Gastroesophageal sphincter (tissue), 4 donors: ENCODE measurements at regions not wholly inside any gene's neighbourhood (a gene's known extent, or its start where the extent isn't known, plus 50 kb on each side); places are given as distances from the start of the nearest gene placed in this dataset.

Experiments used
- ATAC-seq: fragments of 150-250 bp; one replicate; pipeline ENCODE4 v1.9.1; 2016; ENCODE audit warnings: mild to moderate bottlenecking, moderate library complexity
- H3K27ac ChIP-seq, 4 donors: fragments of 200-600 bp; sonication (generic) in 3 of 4; 1 replicate in 3 of 4; 2 replicates in 1 of 4; pipeline ENCODE4 v1.5.1; 2016 to 2019
- H3K27me3 ChIP-seq: fragments of 200-600 bp; sonication (generic); one replicate; pipeline ENCODE4 v1.5.1; 2019
- H3K36me3 ChIP-seq, 2 donors: fragments of 200-600 bp; sonication (generic); one replicate each; pipeline ENCODE4 v1.5.1; 2019; ENCODE audit warnings: control low read depth in 1 of 2
- H3K4me1 ChIP-seq, 3 donors: fragments of 200-600 bp; sonication (generic); 1 replicate in 2 of 3; 2 replicates in 1 of 3; pipeline ENCODE4 v1.5.1; 2016 to 2019; ENCODE audit warnings: control low read depth in 2 of 3
- H3K4me3 ChIP-seq, 2 donors: fragments of 200-600 bp; sonication (generic); one replicate each; pipeline ENCODE4 v1.5.1; 2019; ENCODE audit warnings: mild to moderate bottlenecking in 1 of 2, moderate library complexity in 1 of 2
- H3K9me3 ChIP-seq, 3 donors: fragments of 200-600 bp; sonication (generic); one replicate each; pipeline ENCODE4 v1.5.1; 2017 to 2019; ENCODE audit warnings: control low read depth in 2 of 3
- CTCF ChIP-seq, 4 experiments: fragments of 200-600 bp in 2 of 4; fragments of 450-650 bp in 2 of 4; sonication (generic) in 1 of 4; IDR thresholded peaks; one replicate each; pipeline ENCODE4 v1.5.1; 2017 to 2019; ENCODE audit warnings: antibody characterized with exemption in 4 of 4, mild to moderate bottlenecking in 2 of 4, moderate library complexity in 2 of 4
- EP300 ChIP-seq: sonication (generic); formaldehyde crosslinking; IDR thresholded peaks from one replicate; pipeline ENCODE4 v1.6.1; 2017; ENCODE audit warnings: antibody characterized with exemption, mild to moderate bottlenecking
- POLR2A ChIP-seq, 2 donors: fragments of 450-650 bp; IDR thresholded peaks; one replicate each; pipeline ENCODE4 v1.6.1; 2017; ENCODE audit warnings: antibody characterized with exemption in 2 of 2, mild to moderate bottlenecking in 2 of 2, moderate library complexity in 1 of 2
- POLR2AphosphoS5 ChIP-seq: sonication (generic); formaldehyde crosslinking; IDR thresholded peaks from one replicate; pipeline ENCODE4 v1.6.1; 2017; ENCODE audit warnings: antibody characterized with exemption
- WGBS, 2 donors: methylation state at CpG; one replicate each; pipeline ENCODE4 v1.1.5; 2018; ENCODE audit warnings: low coverage in 1 of 2; 5-methylcytosine and 5-hydroxymethylcytosine counted together

DNA sequence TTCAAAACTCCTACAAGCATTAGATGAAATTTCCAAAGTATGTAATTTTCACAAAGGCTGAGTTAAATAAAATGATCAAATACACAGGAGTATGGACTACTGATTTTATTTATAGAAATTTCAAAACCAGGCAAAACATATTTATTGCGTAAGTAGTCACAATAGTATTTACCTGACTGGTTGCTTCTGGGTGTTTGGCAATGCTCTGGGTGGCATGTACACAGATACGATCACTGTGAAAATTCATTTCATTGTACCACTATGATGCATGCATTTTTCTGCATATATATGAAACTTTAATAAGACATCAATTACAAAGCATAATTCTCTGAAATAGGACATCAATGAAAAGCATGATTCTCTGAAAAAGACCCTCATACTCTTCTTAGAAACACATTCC lies 384.2 kb downstream of the TLL1 start:
- no peaks in the 10 kb centered on the region for H3K9me3 ChIP-seq
- ATAC-seq: no peak
- H3K4me3 ChIP-seq: no peak overlapping the region
- no peaks in the 10 kb centered on the region for H3K4me1 ChIP-seq
- H3K36me3 ChIP-seq: no peaks in the 10 kb centered on the region
- TF ChIP-seq CTCF (IDR thresholded peaks at IDR 0.05) (no peak), POLR2AphosphoS5 (no peak), EP300 (no peak), POLR2A (IDR thresholded peaks at IDR 0.05) (no peak)
- 83 to 84% methylated on average over 2 of the region's 2 CpGs for whole genome bisulfite sequencing, 2 donors
- H3K27me3 ChIP-seq: no peaks in the 10 kb centered on the region
- no peak overlapping the region for H3K27ac ChIP-seq

- Histone ChIP-seq H3K27me3 (no peaks in the 10 kb centered on the region), H3K4me3 (no peak overlapping the region), H3K9me3 (no peaks in the 10 kb centered on the region), H3K27ac (no peak overlapping the region), H3K4me1 (no peaks in the 10 kb centered on the region), H3K36me3 (no peaks in the 10 kb centered on the region)
- no peak for TF ChIP-seq POLR2AphosphoS5
- no peak for TF ChIP-seq POLR2A (IDR thresholded peaks at IDR 0.05)
- no peak for TF ChIP-seq CTCF (IDR thresholded peaks at IDR 0.05)
- TF ChIP-seq EP300: no peak
- no peak for ATAC-seq
- WGBS, 2 donors: 65 to 67% methylated on average over 1 to 2 of the region's 4 CpGs
Observed at GRCh38 chr4:166257891-166258290, 384.9 kb downstream of the TLL1 start.

GRCh38 chr4:166259081-166259480 lies 386.0 kb downstream of the TLL1 start:
- WGBS, 2 donors: 54 to 74% methylated on average over 3 to 4 of the region's 4 CpGs
- Histone ChIP-seq H3K4me3 (no peak overlapping the region), H3K9me3 (no peaks in the 10 kb centered on the region), H3K27me3 (no peaks in the 10 kb centered on the region), H3K27ac (no peak overlapping the region), H3K4me1 (no peaks in the 10 kb centered on the region), H3K36me3 (no peaks in the 10 kb centered on the region)
- no peak for TF ChIP-seq CTCF (IDR thresholded peaks at IDR 0.05)
- no peak for TF ChIP-seq POLR2A (IDR thresholded peaks at IDR 0.05)
- no peak for TF ChIP-seq POLR2AphosphoS5
- ATAC-seq: no peak

DNA sequence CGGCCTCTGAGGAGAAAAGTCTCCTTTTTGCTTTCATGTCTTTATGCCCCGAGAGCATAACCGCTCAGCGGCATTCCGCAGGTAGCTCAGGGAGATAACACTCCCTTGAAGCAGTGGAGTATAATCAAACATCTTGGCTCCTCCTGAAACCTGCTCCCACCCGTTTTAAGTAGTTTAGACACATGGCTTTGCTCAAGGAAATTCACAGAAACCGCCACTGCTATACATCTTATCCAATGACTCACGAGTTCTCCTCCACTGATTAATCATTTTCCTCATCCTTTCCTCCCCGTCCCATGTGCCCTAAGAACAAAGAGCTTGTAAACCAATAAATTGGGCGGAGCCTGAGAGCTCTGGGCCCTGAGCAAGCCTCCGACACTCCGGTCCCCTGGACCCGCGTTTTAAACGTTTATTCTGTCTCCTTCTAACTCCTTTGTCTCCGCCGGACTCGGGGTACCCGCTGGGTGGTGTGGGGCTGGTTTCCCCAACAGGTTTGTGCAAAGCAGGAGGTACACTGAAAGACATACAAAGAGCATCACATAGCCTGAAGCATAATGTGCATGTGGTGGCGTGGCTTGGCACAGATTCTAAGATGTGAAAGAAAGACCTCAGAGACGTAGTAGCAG lies 401.2 kb downstream of the TLL1 start:
- TF ChIP-seq POLR2AphosphoS5 (no peak), CTCF (IDR thresholded peaks at IDR 0.05) (no peak)
- H3K9me3 ChIP-seq: no peaks in the 10 kb centered on the region
- no peak for ATAC-seq
- no peaks in the 10 kb centered on the region for H3K4me1 ChIP-seq
- no peak overlapping the region for H3K27ac ChIP-seq
- no peaks in the 10 kb centered on the region for H3K36me3 ChIP-seq
- H3K4me3 ChIP-seq: no peak overlapping the region
- no peaks in the 10 kb centered on the region for H3K27me3 ChIP-seq
- 72 to 74% methylated on average over 8 to 21 of the region's 21 CpGs for WGBS, 2 donors

- Histone ChIP-seq H3K27ac (no peak overlapping the region), H3K27me3 (no peaks in the 10 kb centered on the region), H3K36me3 (no peaks in the 10 kb centered on the region), H3K4me3 (no peak overlapping the region), H3K9me3 (no peaks in the 10 kb centered on the region), H3K4me1 (no peaks in the 10 kb centered on the region)
- WGBS, 2 donors: 71 to 94% methylated on average over 1 of the region's 1 CpG
- no peak for ATAC-seq
- no peak for TF ChIP-seq POLR2AphosphoS5
- no peak for TF ChIP-seq CTCF (IDR thresholded peaks at IDR 0.05)
- no peak for TF ChIP-seq POLR2A (IDR thresholded peaks at IDR 0.05)
- TF ChIP-seq EP300: no peak
Observed at GRCh38 chr4:166274775-166275174, 401.7 kb downstream of the TLL1 start.
